ENCODE measurements at regions not wholly inside any gene's neighbourhood (a gene's known extent, or its start where the extent isn't known, plus 50 kb on each side); places are given as distances from the start of the nearest gene placed in this dataset.

DNA sequence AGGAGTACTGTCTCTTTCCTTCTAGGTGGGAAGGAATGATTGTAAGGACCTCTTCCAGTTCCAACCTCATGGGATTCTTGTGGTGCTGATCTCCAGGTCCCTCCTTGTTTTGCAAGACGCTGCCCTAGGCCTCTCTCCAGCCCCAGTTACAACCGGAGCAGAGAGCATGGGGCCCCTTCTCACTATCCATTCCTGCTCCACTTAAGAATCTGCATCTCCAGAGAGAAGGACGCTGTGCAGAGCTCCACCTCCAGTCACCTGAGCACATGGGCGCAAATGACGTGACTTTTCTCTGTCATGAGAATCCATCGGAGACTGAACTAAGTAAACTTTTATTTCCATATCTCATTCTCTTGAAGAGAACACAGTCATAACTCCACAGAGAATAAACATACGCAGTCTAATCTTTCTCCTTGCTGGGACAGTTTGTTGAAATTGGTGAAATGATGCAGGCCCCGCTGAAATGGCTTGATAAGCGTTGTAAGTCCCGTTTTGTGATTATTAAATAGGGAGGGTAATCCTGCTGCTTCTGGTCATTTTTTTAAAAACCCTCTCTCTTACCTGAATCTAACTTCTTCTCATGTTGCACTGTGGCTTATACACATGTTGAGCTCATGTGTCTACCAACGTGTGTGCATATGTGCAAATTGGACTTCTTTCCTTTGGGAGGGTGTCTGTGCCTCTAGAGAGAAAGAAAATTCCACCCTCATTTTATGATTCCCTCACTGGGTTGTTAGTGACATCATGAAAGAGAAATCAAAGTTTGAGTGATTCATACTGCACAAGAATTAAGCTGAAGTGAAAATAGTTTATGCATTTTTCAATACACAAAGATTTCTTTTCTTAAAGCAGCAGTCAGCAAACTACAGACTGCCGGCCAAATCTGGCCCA lies 133.2 kb upstream of the TBX20 start:
- peaks cover 0 to 7% of the 10 kb centered on the region in 2 experiments; a peak in 3 of 5 replicates for H3K27me3 ChIP-seq (ENCODE audit: control insufficient read depth in 2 of 2, insufficient read depth in 2 of 2, low read length in 2 of 2)
- CTCF ChIA-PET (ENCODE audit: low intra/inter-chr PET ratio) = no interaction called here
- no peak overlapping the region for H2AFZ ChIP-seq (ENCODE audit: low read depth, low read length)
- TF ChIP-seq, protein P1, sequence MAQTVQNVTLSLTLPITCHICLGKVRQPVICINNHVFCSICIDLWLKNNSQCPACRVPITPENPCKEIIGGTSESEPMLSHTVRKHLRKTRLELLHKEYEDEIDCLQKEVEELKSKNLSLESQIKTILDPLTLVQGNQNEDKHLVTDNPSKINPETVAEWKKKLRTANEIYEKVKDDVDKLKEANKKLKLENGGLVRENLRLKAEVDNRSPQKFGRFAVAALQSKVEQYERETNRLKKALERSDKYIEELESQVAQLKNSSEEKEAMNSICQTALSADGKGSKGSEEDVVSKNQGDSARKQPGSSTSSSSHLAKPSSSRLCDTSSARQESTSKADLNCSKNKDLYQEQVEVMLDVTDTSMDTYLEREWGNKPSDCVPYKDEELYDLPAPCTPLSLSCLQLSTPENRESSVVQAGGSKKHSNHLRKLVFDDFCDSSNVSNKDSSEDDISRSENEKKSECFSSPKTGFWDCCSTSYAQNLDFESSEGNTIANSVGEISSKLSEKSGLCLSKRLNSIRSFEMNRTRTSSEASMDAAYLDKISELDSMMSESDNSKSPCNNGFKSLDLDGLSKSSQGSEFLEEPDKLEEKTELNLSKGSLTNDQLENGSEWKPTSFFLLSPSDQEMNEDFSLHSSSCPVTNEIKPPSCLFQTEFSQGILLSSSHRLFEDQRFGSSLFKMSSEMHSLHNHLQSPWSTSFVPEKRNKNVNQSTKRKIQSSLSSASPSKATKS (CRISPR knock-in tag; IDR thresholded peaks at IDR 0.05) = no peak
- TF ChIP-seq ZNF639 (CRISPR knock-in tag; conservative IDR thresholded peaks at IDR 0.05 in 1 of 2, IDR thresholded peaks at IDR 0.05 in 1 of 2) (no peak), TAF15 (IDR thresholded peaks at IDR 0.05; ENCODE audit: low read depth, low read length) (no peak), FOSL1 (tag; conservative IDR thresholded peaks at IDR 0.05) (no peak), ZNF174 (CRISPR knock-in tag; IDR thresholded peaks at IDR 0.05) (no peak), SNAPC5 (CRISPR knock-in tag; IDR thresholded peaks at IDR 0.05) (no peak), NONO (IDR thresholded peaks at IDR 0.05; ENCODE audit: low read depth in 2 of 2, low read length in 1 of 2) (no peak), TSC22D4 (tag; IDR thresholded peaks at IDR 0.05) (no peak), LCOR (CRISPR knock-in tag; IDR thresholded peaks at IDR 0.05) (no peak), NR4A1 (CRISPR knock-in tag; IDR thresholded peaks at IDR 0.05) (no peak), NR4A1 (tag; IDR thresholded peaks at IDR 0.05) (no peak), KDM1A (IDR thresholded peaks at IDR 0.05) (no peak), KLF13 (tag; IDR thresholded peaks at IDR 0.05; ENCODE audit: borderline replicate concordance, low read depth) (no peak)
- TF ChIP-seq, protein P2, sequence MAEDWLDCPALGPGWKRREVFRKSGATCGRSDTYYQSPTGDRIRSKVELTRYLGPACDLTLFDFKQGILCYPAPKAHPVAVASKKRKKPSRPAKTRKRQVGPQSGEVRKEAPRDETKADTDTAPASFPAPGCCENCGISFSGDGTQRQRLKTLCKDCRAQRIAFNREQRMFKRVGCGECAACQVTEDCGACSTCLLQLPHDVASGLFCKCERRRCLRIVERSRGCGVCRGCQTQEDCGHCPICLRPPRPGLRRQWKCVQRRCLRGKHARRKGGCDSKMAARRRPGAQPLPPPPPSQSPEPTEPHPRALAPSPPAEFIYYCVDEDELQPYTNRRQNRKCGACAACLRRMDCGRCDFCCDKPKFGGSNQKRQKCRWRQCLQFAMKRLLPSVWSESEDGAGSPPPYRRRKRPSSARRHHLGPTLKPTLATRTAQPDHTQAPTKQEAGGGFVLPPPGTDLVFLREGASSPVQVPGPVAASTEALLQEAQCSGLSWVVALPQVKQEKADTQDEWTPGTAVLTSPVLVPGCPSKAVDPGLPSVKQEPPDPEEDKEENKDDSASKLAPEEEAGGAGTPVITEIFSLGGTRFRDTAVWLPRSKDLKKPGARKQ (CRISPR knock-in tag; IDR thresholded peaks at IDR 0.05) = no peak
- no peak overlapping the region for H3K27ac ChIP-seq (ENCODE audit: extremely low read depth, low read depth, low read length)
- H3K9ac ChIP-seq (ENCODE audit: insufficient read depth in 1 of 2, low read depth in 2 of 2, low read length in 2 of 2) = no peak overlapping the region
- H3K4me3 ChIP-seq = no peak overlapping the region
- FAIRE-seq (no peak), ATAC-seq (no peak), DNase-seq (ENCODE audit: extremely low read depth in 1 of 4, low spot score in 3 of 4) (no peak)
- in situ Hi-C loops (cut with MboI) (no loop called here), intact Hi-C loops (cut with micrococcal nuclease) (no loop called here)
- POLR2A ChIA-PET = no interaction called here
- no TSS peak for BruUV-seq (replicated peaks)
- no peaks in the 10 kb centered on the region for H3K79me2 ChIP-seq (ENCODE audit: control insufficient read depth, insufficient read depth, low read length)
- H3K36me3 ChIP-seq (ENCODE audit: control insufficient read depth, insufficient read depth, low read length) = no peaks in the 10 kb centered on the region
- H3K9me1 ChIP-seq (ENCODE audit: control insufficient read depth, insufficient read depth, low read length) = no peaks in the 10 kb centered on the region
- no peaks in the 10 kb centered on the region for H3K9me3 ChIP-seq (replicated peaks; ENCODE audit: control insufficient read depth, insufficient read depth, low read depth, low read length)
- under 1% methylated on average over 11 of the region's 12 CpGs for WGBS (ENCODE audit: insufficient coverage, low coverage, missing lambda C conversion rate)
- no peak overlapping the region for H3K4me2 ChIP-seq (ENCODE audit: insufficient read depth, low read length)
- H3K4me1 ChIP-seq (replicated peaks in 1 of 2; ENCODE audit: control insufficient read depth in 2 of 2, insufficient read depth in 2 of 2, low read length in 2 of 2) = no peaks in the 10 kb centered on the region; a peak in 1 of 5 replicates
- H4K20me1 ChIP-seq (replicated peaks; ENCODE audit: control insufficient read depth, insufficient read depth, low read length) = no peaks in the 10 kb centered on the region
